Gastroesophageal sphincter (tissue), 3 donors: ENCODE measurements at regions not wholly inside any gene's neighbourhood (a gene's known extent, or its start where the extent isn't known, plus 50 kb on each side); places are given as distances from the start of the nearest gene placed in this dataset.

Experiments
- CTCF ChIP-seq, 4 experiments: fragments of 200-600 bp in 2 of 4; fragments of 450-650 bp in 2 of 4; sonication (generic) in 1 of 4; IDR thresholded peaks; one replicate each; pipeline ENCODE4 v1.5.1; 2017 to 2019; ENCODE audit warnings: antibody characterized with exemption in 4 of 4, mild to moderate bottlenecking in 2 of 4, moderate library complexity in 2 of 4
- EP300 ChIP-seq: sonication (generic); formaldehyde crosslinking; IDR thresholded peaks from one replicate; pipeline ENCODE4 v1.6.1; 2017; ENCODE audit warnings: antibody characterized with exemption, mild to moderate bottlenecking
- POLR2A ChIP-seq, 2 donors: fragments of 450-650 bp; IDR thresholded peaks; one replicate each; pipeline ENCODE4 v1.6.1; 2017; ENCODE audit warnings: antibody characterized with exemption in 2 of 2, mild to moderate bottlenecking in 2 of 2, moderate library complexity in 1 of 2
- POLR2AphosphoS5 ChIP-seq: sonication (generic); formaldehyde crosslinking; IDR thresholded peaks from one replicate; pipeline ENCODE4 v1.6.1; 2017; ENCODE audit warnings: antibody characterized with exemption

GRCh38 chr2:192578780-192579179, 384.0 kb upstream of the TMEFF2 start:
- TF ChIP-seq CTCF (IDR thresholded peaks at IDR 0.05) = no peak
- TF ChIP-seq POLR2A (IDR thresholded peaks at IDR 0.05) = no peak
- no peak for TF ChIP-seq POLR2AphosphoS5
- no peak for TF ChIP-seq EP300
